K562 (cell line): ENCODE measurements at regions not wholly inside any gene's neighbourhood (a gene's known extent, or its start where the extent isn't known, plus 50 kb on each side); places are given as distances from the start of the nearest gene placed in this dataset.

Experiments
- ATAC-seq: fragments of 200-7000 bp; cut with Tn5 transposase; 3 replicates; pipeline ENCODE4 v1.9.1; 2020; ENCODE audit warnings: moderate library complexity
- BruUV-seq: library from RNA; stranded (reverse); fragments of 400-500 nt; replicated peaks from 2 replicates; lab custom pipeline; 2021; lab: Mats Ljungman, UMichigan
- CTCF ChIA-PET: fragments of 300-600 bp; formaldehyde crosslinking; extraction: SDS; loops from one replicate; lab custom pipeline; 2021; ENCODE audit warnings: low intra/inter-chr PET ratio; lab: Yijun Ruan, JAX
- POLR2A ChIA-PET: fragments of 300-600, 350-650 bp; sonication (Branson Sonifier 250); formaldehyde crosslinking; extraction: SDS; loops from one replicate; lab custom pipeline; 2021; ENCODE audit warnings: antibody characterized with exemption, inconsistent platforms; lab: Yijun Ruan, JAX
- DNase-seq, 4 experiments: peaks; one replicate each; pipeline versions ENCODE4 v3.0.0 to v3.0.0-alpha.2; 2011 to 2018; ENCODE audit warnings: low spot score in 3 of 4, mixed read lengths in 3 of 4; ENCODE audit errors: extremely low read depth in 1 of 4
- FAIRE-seq: peaks from 2 replicates; lab custom pipeline; 2011; peaks lifted over from hg19 to GRCh38; lab: Jason Lieb, UNC
- H2AFZ ChIP-seq: 2 replicates; pipeline ENCODE4 v1.6.0; 2011; ENCODE audit warnings: low read depth, low read length, control low read depth, inconsistent platforms
- H3K27ac ChIP-seq: fragments of 200-600 bp; 3 replicates; pipeline ENCODE4 v1.8.0; 2011; ENCODE audit warnings: low read depth, mild to moderate bottlenecking, control low read depth, inconsistent platforms, low read length, moderate library complexity, mixed read lengths; ENCODE audit errors: extremely low read depth
- H3K27me3 ChIP-seq, 2 experiments: fragments of 300-600 bp in 1 of 2; 2 replicates in 1 of 2; 3 replicates in 1 of 2; pipeline versions ENCODE4 v1.6.0 to v1.8.0; 2011; ENCODE audit warnings: inconsistent platforms in 2 of 2, low read length in 2 of 2, mild to moderate bottlenecking in 1 of 2, mixed read lengths in 1 of 2, moderate library complexity in 1 of 2; ENCODE audit not compliant: control insufficient read depth in 2 of 2, insufficient read depth in 2 of 2
- H3K36me3 ChIP-seq: fragments of 300-600 bp; 3 replicates; pipeline ENCODE4 v1.8.0; 2011; ENCODE audit warnings: mild to moderate bottlenecking, low read length, inconsistent platforms; ENCODE audit not compliant: control insufficient read depth, insufficient read depth
- H3K4me1 ChIP-seq, 2 experiments: fragments of 200-600 bp in 1 of 2; replicated peaks in 1 of 2; 2 replicates in 1 of 2; 3 replicates in 1 of 2; pipeline versions ENCODE4 v1.5.1 to v1.8.0; 2011; ENCODE audit warnings: inconsistent platforms in 2 of 2, low read length in 2 of 2, mild to moderate bottlenecking in 1 of 2, mixed read lengths in 1 of 2, moderate library complexity in 1 of 2; ENCODE audit not compliant: control insufficient read depth in 2 of 2, insufficient read depth in 2 of 2
- H3K4me2 ChIP-seq: 2 replicates; pipeline ENCODE4 v1.6.1; 2011; ENCODE audit warnings: low read length, control low read depth, inconsistent platforms, mixed read lengths; ENCODE audit not compliant: insufficient read depth
- H3K4me3 ChIP-seq: fragments of 200-600 bp; sonication (generic), shearing (Covaris generic); 2 replicates; pipeline ENCODE4 v1.5.1; 2016; ENCODE audit warnings: control low read depth, inconsistent platforms
- H3K79me2 ChIP-seq: fragments of 200-600 bp; 3 replicates; pipeline ENCODE4 v1.8.0; 2011; ENCODE audit warnings: low read length, inconsistent platforms; ENCODE audit not compliant: control insufficient read depth, insufficient read depth
- H3K9ac ChIP-seq, 2 experiments: 2 replicates each; pipeline versions ENCODE4 v1.6.0 to v1.6.1; 2011; ENCODE audit warnings: low read depth in 2 of 2, low read length in 2 of 2, control low read depth in 1 of 2, inconsistent platforms in 1 of 2, mild to moderate bottlenecking in 1 of 2, mixed read lengths in 1 of 2; ENCODE audit not compliant: insufficient read depth in 1 of 2
- H3K9me1 ChIP-seq: one replicate; pipeline ENCODE4 v1.6.0; 2011; ENCODE audit warnings: inconsistent platforms, mild to moderate bottlenecking, low read length, moderate library complexity; ENCODE audit not compliant: control insufficient read depth, insufficient read depth
- H3K9me3 ChIP-seq: replicated peaks from 2 replicates; pipeline ENCODE4 v1.5.1; 2011; ENCODE audit warnings: low read depth, low read length, inconsistent platforms; ENCODE audit not compliant: control insufficient read depth, insufficient read depth
- H4K20me1 ChIP-seq: replicated peaks from 2 replicates; pipeline ENCODE4 v1.6.1; 2011; ENCODE audit warnings: low read length, inconsistent platforms, mixed read lengths; ENCODE audit not compliant: control insufficient read depth, insufficient read depth
- CCAR2 ChIP-seq: fragments of 200-400 bp; formaldehyde crosslinking; IDR thresholded peaks from 2 replicates; pipeline ENCODE4 v1.6.1; 2017; ENCODE audit warnings: mild to moderate bottlenecking, low read depth, low read length
- ELF4 ChIP-seq: fragments of 450-650 bp; formaldehyde crosslinking; IDR thresholded peaks from 2 replicates; pipeline ENCODE4 v1.4.0; 2022; ENCODE audit warnings: missing genetic modification characterization
- TEAD1 ChIP-seq, 2 experiments: fragments of 450-650 bp in 1 of 2; sonication (generic) in 1 of 2; formaldehyde crosslinking; IDR thresholded peaks; 2 replicates each; pipeline versions ENCODE4 v1.4.0 to v1.8.0; 2020 to 2022; ENCODE audit warnings: mild to moderate bottlenecking in 2 of 2, missing genetic modification reagents in 1 of 2
- ZNF274 ChIP-seq: IDR thresholded peaks from 2 replicates; pipeline ENCODE4 v1.6.1; 2011; ENCODE audit warnings: low read depth, mild to moderate bottlenecking, low read length, moderate library complexity, borderline replicate concordance
- ZNF695 ChIP-seq: fragments of 450-650 bp; formaldehyde crosslinking; IDR thresholded peaks from 2 replicates; pipeline ENCODE4 v1.4.0; 2020; ENCODE audit warnings: mild to moderate bottlenecking, moderate library complexity
- ZNF77 ChIP-seq: fragments of 250-450 bp; sonication (Bioruptor Pico); IDR thresholded peaks from 2 replicates; pipeline ENCODE4 v1.5.0; 2020
- WGBS: fragments of 100-300 bp; shearing (Covaris generic); methylation state at CpG from one replicate; pipeline ENCODE4 v1.1.6; 2016; ENCODE audit warnings: low coverage, mixed read lengths; ENCODE audit not compliant: insufficient coverage; ENCODE audit errors: missing lambda C conversion rate; 5-methylcytosine and 5-hydroxymethylcytosine counted together
- in situ Hi-C: fragments of 300-500 bp; cut with MboI; formaldehyde crosslinking; loops from 4 replicates; pipeline ENCODE4 v1.15.0; 2018; ENCODE audit warnings: inconsistent platforms, mixed read lengths
- intact Hi-C: fragments of 100-400 bp; cut with micrococcal nuclease; formaldehyde crosslinking; loops from 2 replicates; pipeline ENCODE4 v1.14.2; 2022
- TF ChIP-seq, protein P1 (sequence below): fragments of 450-650 bp; IDR thresholded peaks from 2 replicates; pipeline ENCODE4 v1.6.1; 2017; ENCODE audit warnings: antibody characterized with exemption, mild to moderate bottlenecking

DNA sequence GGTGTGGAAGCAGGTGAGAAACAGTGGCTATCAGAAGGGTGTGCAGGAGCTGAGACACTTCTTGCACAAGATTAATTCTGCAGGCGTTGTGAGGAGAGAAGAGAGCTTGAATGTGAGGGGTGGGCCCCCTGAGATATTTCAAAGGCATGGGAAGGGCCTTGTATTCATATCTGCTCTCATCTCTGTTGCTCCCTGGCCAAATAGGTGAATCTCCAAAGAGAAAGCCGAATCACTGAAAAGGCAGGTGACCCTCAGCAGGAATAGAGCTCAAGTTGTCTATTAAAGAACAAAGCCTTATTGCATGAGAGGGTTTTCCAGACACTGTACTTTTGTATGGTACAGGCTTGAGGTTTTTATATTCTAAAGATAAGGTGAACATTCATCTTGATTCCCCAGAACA lies 373.1 kb downstream of the TMEM114 start:
- no peak for ATAC-seq
- Histone ChIP-seq H3K4me3 (no peak overlapping the region), H3K27me3 (peaks cover 13 to 20% of the 10 kb centered on the region in 2 experiments; a peak in 3 of 5 replicates), H3K36me3 (no peaks in the 10 kb centered on the region), H3K9me1 (no peaks in the 10 kb centered on the region), H3K9me3 (no peaks in the 10 kb centered on the region), H4K20me1 (no peaks in the 10 kb centered on the region), H2AFZ (no peak overlapping the region), H3K27ac (no peak overlapping the region), H3K4me2 (no peak overlapping the region), H3K79me2 (no peaks in the 10 kb centered on the region), H3K9ac (no peak overlapping the region), H3K4me1 (no peaks in the 10 kb centered on the region)
- CTCF ChIA-PET = no interaction called here
- DNase-seq = no peak
- POLR2A ChIA-PET = interaction anchor here (0.7 kb wide), 1 partner anchor 26 kb away, joined by 3 read pairs; no protein-coding TSS in a partner anchor
- BruUV-seq = no TSS peak
- FAIRE-seq = no peak
- in situ Hi-C loops = no loop called here
- intact Hi-C loops = no loop called here
- TF ChIP-seq, protein P1, sequence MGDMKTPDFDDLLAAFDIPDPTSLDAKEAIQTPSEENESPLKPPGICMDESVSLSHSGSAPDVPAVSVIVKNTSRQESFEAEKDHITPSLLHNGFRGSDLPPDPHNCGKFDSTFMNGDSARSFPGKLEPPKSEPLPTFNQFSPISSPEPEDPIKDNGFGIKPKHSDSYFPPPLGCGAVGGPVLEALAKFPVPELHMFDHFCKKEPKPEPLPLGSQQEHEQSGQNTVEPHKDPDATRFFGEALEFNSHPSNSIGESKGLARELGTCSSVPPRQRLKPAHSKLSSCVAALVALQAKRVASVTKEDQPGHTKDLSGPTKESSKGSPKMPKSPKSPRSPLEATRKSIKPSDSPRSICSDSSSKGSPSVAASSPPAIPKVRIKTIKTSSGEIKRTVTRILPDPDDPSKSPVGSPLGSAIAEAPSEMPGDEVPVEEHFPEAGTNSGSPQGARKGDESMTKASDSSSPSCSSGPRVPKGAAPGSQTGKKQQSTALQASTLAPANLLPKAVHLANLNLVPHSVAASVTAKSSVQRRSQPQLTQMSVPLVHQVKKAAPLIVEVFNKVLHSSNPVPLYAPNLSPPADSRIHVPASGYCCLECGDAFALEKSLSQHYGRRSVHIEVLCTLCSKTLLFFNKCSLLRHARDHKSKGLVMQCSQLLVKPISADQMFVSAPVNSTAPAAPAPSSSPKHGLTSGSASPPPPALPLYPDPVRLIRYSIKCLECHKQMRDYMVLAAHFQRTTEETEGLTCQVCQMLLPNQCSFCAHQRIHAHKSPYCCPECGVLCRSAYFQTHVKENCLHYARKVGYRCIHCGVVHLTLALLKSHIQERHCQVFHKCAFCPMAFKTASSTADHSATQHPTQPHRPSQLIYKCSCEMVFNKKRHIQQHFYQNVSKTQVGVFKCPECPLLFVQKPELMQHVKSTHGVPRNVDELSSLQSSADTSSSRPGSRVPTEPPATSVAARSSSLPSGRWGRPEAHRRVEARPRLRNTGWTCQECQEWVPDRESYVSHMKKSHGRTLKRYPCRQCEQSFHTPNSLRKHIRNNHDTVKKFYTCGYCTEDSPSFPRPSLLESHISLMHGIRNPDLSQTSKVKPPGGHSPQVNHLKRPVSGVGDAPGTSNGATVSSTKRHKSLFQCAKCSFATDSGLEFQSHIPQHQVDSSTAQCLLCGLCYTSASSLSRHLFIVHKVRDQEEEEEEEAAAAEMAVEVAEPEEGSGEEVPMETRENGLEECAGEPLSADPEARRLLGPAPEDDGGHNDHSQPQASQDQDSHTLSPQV = no peak
- no peak for TF ChIP-seq ELF4 (CRISPR knock-in tag)
- TF ChIP-seq ZNF695 = no peak
- TF ChIP-seq ZNF77 (CRISPR knock-in tag) = no peak
- TF ChIP-seq CCAR2 = no peak
- TF ChIP-seq ZNF274 = no peak
- no peak for TF ChIP-seq TEAD1 (CRISPR knock-in tag; IDR thresholded peaks at IDR 0.05)
- WGBS = 0% methylated on average over 2 of the region's 2 CpGs
